ENCODE measurements at regions not wholly inside any gene's neighbourhood (a gene's known extent, or its start where the extent isn't known, plus 50 kb on each side); places are given as distances from the start of the nearest gene placed in this dataset.

DNA sequence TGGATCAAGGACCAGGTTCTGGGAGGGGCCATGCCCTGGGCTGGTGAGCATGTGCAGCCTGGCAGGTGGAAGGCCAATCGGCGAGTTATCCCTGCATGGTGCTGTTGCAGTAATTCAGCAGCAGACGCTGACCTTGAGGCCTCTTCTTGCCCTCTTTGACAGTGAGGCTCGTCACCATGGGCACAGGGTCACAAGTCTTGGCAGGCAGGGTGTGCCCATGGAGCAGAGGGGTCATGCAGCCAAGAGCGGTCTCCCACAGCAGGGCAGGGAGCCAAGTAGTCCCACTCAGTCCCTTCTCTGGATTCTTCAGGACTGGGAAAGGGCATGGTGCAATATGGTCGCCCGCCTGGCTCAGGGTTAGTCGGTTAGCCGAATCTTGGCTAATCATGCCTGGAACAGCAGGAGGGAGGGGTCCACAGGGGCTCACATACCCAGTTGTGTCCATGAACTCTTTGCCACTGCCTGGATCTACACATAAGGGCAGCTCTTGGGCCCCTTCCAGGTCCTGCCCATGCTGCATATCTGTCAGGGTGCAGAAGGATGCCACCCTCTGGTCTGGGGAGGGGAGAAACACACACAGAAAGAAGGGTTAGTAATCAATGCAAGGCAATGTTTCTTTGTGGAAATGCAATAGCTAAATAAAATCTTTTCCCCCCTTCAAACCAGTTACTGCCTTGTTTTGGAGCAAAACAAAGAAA lies 226.8 kb downstream of the SIPA1L2 start:
- Histone ChIP-seq H3K27ac (replicated peaks in 1 of 4) (no peak overlapping the region), H3K9me3 (no peaks in the 10 kb centered on the region), H3K27me3 (no peaks in the 10 kb centered on the region), H3K4me1 (peaks cover 0 to 18% (median 0%) of the 10 kb centered on the region in 4 donors), H3K4me3 (no peak overlapping the region), H3K36me3 (peaks cover 15 to 63% (median 52%) of the 10 kb centered on the region in 4 donors)
- intact Hi-C loops (cut with DNase I) = no loop called here
- TF ChIP-seq, protein P1, sequence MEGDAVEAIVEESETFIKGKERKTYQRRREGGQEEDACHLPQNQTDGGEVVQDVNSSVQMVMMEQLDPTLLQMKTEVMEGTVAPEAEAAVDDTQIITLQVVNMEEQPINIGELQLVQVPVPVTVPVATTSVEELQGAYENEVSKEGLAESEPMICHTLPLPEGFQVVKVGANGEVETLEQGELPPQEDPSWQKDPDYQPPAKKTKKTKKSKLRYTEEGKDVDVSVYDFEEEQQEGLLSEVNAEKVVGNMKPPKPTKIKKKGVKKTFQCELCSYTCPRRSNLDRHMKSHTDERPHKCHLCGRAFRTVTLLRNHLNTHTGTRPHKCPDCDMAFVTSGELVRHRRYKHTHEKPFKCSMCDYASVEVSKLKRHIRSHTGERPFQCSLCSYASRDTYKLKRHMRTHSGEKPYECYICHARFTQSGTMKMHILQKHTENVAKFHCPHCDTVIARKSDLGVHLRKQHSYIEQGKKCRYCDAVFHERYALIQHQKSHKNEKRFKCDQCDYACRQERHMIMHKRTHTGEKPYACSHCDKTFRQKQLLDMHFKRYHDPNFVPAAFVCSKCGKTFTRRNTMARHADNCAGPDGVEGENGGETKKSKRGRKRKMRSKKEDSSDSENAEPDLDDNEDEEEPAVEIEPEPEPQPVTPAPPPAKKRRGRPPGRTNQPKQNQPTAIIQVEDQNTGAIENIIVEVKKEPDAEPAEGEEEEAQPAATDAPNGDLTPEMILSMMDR (IDR thresholded peaks at IDR 0.05) = no peak
- no peak for TF ChIP-seq POLR2AphosphoS5 (IDR thresholded peaks at IDR 0.05)
- no peak for TF ChIP-seq POLR2A (IDR thresholded peaks at IDR 0.05; ENCODE audit: low read depth)
- no peak for TF ChIP-seq EP300 (IDR thresholded peaks at IDR 0.05)
- WGBS = 98% methylated on average over 4 of the region's 9 CpGs
- DNase-seq (ENCODE audit: extremely low spot score) = no peak

DNA sequence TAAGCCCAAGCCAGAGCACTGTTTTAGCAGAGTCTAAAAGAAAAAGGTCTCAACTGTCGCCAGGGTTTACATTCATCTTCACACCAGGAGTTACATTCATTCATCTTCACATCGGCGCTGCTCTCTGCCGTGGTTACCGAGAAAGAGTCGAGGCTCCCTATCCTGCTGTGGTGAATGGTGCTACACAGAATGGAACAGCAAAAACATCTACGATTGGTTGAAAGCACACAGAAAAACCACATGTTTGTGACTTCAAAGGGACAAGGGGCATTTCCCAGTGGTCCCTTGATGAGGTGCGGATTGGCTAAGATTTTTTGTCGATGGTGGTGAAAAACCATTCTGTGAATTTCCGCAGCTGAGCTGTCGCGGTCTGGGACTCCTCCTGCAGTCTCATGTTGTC lies 231.1 kb downstream of the SIPA1L2 start:
- no peak overlapping the region for H3K27ac ChIP-seq (replicated peaks in 1 of 4)
- TF ChIP-seq EP300 (IDR thresholded peaks at IDR 0.05) (no peak), POLR2A (IDR thresholded peaks at IDR 0.05; ENCODE audit: low read depth) (no peak), POLR2AphosphoS5 (IDR thresholded peaks at IDR 0.05) (no peak)
- TF ChIP-seq, protein P1 (IDR thresholded peaks at IDR 0.05) = no peak
- intact Hi-C loops (cut with DNase I) = no loop called here
- H3K4me3 ChIP-seq = no peak overlapping the region
- peaks cover 15 to 68% (median 61%) of the 10 kb centered on the region in 4 donors for H3K36me3 ChIP-seq
- 97% methylated on average over 12 of the region's 12 CpGs for WGBS
- no peak for DNase-seq (ENCODE audit: extremely low spot score)
- peaks cover 0 to 7% (median 0%) of the 10 kb centered on the region in 4 donors for H3K4me1 ChIP-seq
- H3K27me3 ChIP-seq = no peaks in the 10 kb centered on the region
- no peaks in the 10 kb centered on the region for H3K9me3 ChIP-seq

DNA sequence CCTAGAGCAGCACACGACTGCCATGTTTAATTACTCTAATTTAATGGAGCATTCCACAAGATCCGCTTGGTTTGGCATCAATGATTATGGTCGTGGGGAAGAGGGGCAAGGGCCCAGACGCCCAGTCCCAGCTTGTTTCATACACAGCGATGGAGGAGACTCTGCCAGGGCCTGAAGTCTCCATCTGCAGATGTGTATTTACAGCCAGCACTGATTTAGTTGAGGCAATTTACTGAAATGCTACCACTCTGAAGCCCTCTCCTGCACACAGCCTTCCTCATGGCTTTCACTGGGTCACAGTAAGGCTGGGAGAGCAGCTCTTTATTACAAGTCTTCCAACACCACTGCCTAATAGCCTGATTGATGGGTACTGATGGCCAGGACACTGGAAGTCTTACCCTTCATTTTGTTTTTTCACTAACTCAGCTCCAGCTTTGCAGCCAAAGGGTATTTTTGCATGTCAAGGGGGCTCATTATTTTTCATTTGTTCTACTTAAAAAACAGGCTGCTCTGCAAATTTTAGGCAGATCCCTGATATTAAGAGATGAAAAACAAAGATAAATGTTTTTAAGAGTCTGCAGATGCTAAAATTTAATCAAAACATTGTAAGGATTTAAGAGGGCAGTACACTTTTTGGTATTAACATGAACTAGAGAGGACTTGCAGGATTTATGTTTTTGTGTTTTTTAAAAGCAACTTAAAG lies 236.3 kb downstream of the SIPA1L2 start:
- 76% methylated on average over 5 of the region's 5 CpGs for WGBS

DNA sequence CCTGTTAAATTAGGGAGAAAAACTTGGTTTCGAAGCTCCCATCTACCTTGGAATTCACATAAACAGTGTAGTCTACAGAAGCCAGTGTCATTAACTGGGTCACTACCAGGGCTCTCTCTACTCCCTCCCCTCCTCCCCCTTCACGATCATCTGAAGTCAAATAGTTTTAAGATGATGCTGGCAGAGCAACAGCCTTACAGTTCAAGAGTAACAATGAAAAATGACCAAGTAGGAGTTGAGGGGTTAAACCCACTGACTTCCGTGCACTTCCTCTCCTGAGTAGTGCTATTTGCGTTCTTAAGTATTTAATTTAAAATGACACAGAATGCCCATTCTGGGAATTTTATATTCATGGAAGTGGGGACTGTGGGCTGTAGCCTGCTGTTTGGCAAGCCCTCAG lies 236.9 kb downstream of the SIPA1L2 start:
- intact Hi-C loops (cut with DNase I) = no loop called here
- 45% methylated on average over 4 of the region's 4 CpGs for WGBS
- TF ChIP-seq, protein P1 (IDR thresholded peaks at IDR 0.05) = no peak
- no peak for TF ChIP-seq EP300 (IDR thresholded peaks at IDR 0.05)
- TF ChIP-seq POLR2A (IDR thresholded peaks at IDR 0.05; ENCODE audit: low read depth) = no peak
- no peak for TF ChIP-seq POLR2AphosphoS5 (IDR thresholded peaks at IDR 0.05)
- DNase-seq (ENCODE audit: extremely low spot score) = no peak
- H3K4me3 ChIP-seq = no peak overlapping the region
- peaks cover 0 to 12% (median 0%) of the 10 kb centered on the region in 4 donors for H3K4me1 ChIP-seq
- no peaks in the 10 kb centered on the region for H3K27me3 ChIP-seq
- H3K36me3 ChIP-seq = peaks cover 0 to 12% (median 8%) of the 10 kb centered on the region in 4 donors
- H3K27ac ChIP-seq (replicated peaks in 1 of 4) = no peak overlapping the region
- H3K9me3 ChIP-seq = no peaks in the 10 kb centered on the region

More for the DNA sequence above, 236.3 kb downstream of the SIPA1L2 start:
- H3K36me3 ChIP-seq = peaks cover 0 to 18% (median 14%) of the 10 kb centered on the region in 4 donors
- no peaks in the 10 kb centered on the region for H3K9me3 ChIP-seq
- intact Hi-C loops (cut with DNase I) = no loop called here
- H3K4me1 ChIP-seq = peaks cover 0 to 12% (median 0%) of the 10 kb centered on the region in 4 donors
- TF ChIP-seq POLR2A (IDR thresholded peaks at IDR 0.05; ENCODE audit: low read depth) (no peak), EP300 (IDR thresholded peaks at IDR 0.05) (no peak), POLR2AphosphoS5 (IDR thresholded peaks at IDR 0.05) (no peak)
- TF ChIP-seq, protein P1 (IDR thresholded peaks at IDR 0.05) = no peak
- DNase-seq (ENCODE audit: extremely low spot score) = no peak
- H3K27me3 ChIP-seq = no peaks in the 10 kb centered on the region
- no peak overlapping the region for H3K4me3 ChIP-seq
- no peak overlapping the region for H3K27ac ChIP-seq (replicated peaks in 1 of 4)

Data from esophagus muscularis mucosa (tissue), 4 donors.